ENCODE measurements at regions not wholly inside any gene's neighbourhood (a gene's known extent, or its start where the extent isn't known, plus 50 kb on each side); places are given as distances from the start of the nearest gene placed in this dataset.
"Not testable (repeated sequence)": the region's sequence is repeated elsewhere in the genome, so short reads cannot be mapped to it uniquely, and the experiment has no call there.

- intact Hi-C loops (cut with DNase I): no loop called here
- no peak for ATAC-seq
- no peak for DNase-seq
These were observed 160.9 kb upstream of the NEBL start for GRCh38 chr10:21057989-21058388.

- ATAC-seq (no peak), DNase-seq (no peak)
- intact Hi-C loops (cut with DNase I): no loop called here
These were observed 160.3 kb upstream of the NEBL start for GRCh38 chr10:21057436-21057835.

GRCh38 chr10:21056461-21056860 lies 159.3 kb upstream of the NEBL start:
- intact Hi-C loops (cut with DNase I): no loop called here

DNA sequence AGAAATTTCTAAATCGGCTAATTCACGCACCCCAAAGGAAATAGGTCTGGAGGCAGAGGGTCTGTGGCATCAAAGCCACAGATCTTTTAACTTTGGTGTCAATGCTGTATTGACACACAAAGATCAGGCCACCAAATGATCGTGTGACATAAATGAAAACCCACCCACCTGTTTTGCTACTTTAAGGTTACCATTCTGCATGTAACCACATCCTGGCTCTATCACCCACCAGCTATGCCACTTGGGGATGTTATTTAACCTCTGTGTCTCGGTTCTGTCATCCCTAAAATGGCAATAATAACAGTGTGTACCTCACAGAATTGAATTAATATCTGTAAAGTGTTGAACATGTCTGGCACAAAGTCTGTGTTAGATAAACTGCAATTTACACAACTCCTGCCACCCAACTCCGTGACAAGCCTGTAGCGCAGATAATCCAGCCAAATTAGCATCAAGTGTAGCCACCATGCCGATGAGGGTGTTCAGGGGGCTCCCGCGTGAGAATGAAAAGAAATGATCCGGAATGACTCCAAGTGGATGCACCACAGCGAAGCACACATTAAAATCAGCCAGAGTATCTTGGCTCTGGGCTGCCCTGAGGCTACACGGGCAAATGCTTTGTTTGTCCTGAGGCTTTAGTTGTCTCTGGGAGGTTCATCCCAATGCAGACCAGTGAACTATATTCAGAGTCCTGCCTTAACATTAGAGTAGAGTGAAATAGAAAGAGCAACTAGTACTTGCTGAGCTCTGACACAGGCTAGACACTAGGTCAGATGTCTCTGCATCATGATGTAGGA lies 158.4 kb upstream of the NEBL start:
- intact Hi-C loops (cut with DNase I): no loop called here
- ATAC-seq: no peak
- no peak for DNase-seq

More at GRCh38 chr10:21056461-21056860, 159.3 kb upstream of the NEBL start:
- ATAC-seq (no peak), DNase-seq (no peak)

DNA sequence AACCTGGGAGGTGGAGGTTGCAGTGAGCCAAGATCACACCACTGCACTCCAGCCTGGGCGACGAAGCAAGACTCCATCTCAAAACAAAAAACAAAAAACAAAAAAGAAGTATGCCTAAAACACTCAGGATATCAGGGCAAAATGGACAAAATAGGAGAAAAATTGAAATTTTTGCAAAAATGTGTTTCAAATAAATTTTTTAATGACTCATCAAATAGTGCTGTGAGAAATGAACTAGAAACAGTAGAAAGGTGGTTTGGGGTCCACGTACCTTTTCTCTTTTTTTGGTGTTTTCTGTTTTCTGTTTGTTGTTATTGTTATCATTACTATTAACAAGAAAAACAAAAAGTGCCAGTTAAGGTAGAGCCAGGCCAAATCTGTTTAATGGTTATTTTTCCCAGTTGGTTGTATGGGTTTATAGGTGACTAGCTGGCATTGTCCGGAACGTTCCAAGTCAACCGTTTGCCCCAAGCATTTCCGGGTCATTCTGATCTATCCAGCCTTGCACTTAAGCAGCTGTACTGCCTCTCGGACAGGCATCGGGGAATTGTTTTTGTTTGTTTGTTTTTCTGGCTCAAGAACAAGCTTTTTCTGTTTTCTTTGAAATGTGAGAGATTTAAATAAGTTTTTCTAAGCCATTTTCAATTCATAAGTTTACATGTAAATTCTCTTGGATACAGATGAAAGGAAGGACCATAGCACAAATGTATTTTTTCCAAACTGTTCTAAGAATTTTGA lies 157.0 kb upstream of the NEBL start:
- DNase-seq (no peak), ATAC-seq (no peak)
- intact Hi-C loops (cut with DNase I): no loop called here

GRCh38 chr10:21052709-21053104 lies 155.6 kb upstream of the NEBL start:
- intact Hi-C loops (cut with DNase I): no loop called here
- no peak for ATAC-seq
- DNase-seq: no peak

GRCh38 chr10:21052072-21052708 lies 155.1 kb upstream of the NEBL start:
- intact Hi-C loops (cut with DNase I): no loop called here

DNA sequence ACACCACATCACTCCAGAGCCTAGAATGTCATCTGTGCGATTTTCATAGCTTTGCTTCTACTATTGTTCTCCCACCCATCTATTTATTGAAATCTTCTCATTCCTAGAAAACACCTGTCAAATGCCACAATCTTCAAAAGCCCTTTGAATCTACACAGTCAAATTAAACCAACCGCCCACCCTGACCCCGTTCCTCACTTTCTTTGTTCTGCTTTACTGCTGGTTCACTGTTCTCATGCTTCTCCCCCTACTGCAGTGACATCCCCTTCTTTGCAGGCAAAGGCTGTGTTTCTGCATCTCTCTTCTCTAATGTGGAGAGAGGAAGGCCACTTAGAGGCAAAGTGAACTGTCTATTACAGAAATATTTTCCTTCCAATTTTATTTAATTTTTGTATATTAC lies 152.4 kb upstream of the NEBL start:
- no peak for DNase-seq
- no peak for ATAC-seq
- intact Hi-C loops (cut with DNase I): no loop called here

More at GRCh38 chr10:21052072-21052708, 155.1 kb upstream of the NEBL start:
- ATAC-seq (no peak), DNase-seq (no peak)

DNA sequence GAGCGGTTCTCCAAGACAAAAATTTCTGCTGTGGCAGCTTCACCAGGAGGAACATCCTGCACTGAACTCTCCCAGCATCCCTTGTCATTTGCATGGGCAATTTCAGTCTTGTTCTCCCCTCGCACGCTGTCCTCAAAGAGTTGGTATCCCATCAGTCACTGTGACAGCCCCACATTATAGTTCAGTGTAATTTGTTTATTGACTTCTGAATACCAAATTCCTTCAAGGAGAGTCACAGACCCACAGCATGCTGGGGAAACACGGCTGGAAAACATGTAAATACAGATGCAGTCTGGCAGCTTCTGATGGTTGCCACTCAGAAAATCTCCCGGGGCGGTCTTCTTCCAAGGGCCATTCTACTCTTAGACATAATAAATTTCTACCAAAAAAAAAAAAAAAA lies 151.0 kb upstream of the NEBL start:
- intact Hi-C loops (cut with DNase I): no loop called here
- no peak for DNase-seq
- ATAC-seq: no peak

- DNase-seq: no peak
- ATAC-seq: no peak
- intact Hi-C loops (cut with DNase I): no loop called here
These were observed 150.4 kb upstream of the NEBL start for GRCh38 chr10:21047511-21047910.

DNA sequence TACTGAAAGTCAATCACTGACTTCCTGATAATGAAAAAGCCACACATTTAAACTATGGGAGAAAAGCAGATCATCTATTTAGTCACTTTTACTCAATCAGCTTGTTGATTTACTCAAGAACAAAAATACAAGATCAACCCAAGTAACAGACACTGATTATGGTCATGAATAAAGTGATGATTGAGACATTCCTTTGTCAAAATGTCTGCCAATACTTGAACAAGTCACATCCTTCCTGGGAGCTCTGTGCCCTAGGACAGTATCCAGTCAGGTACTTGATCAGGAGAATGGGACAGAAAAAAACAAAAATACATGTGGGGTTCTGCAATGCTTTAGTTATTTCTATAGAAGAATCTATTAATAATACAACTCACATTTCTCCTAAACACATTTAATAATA lies 150.0 kb upstream of the NEBL start:
- no peak for DNase-seq
- no peak for ATAC-seq
- intact Hi-C loops (cut with DNase I): no loop called here

GRCh38 chr10:21043044-21043443 lies 145.9 kb upstream of the NEBL start:
- intact Hi-C loops (cut with DNase I): no loop called here
- DNase-seq: no peak
- no peak for ATAC-seq

DNA sequence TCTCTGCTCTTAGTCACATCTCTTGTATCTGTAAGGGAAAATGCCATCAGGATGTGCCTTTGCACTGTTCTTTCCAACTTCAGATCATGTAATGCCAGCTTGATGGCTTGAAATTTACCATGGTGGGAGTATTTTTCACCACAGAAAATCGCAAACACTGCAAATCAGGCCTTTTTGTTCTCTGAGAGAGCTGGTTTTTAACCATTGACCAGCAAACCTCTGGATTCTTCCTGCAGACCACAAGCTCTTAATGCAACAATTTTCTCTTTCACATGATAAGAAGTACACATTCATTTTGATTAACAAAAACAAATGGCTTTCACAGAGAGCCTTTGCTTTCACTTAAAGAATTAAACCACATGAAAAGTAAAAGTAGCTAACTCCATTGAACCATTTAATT lies 145.4 kb upstream of the NEBL start:
- DNase-seq (no peak), ATAC-seq (no peak)
- intact Hi-C loops (cut with DNase I): no loop called here

DNA sequence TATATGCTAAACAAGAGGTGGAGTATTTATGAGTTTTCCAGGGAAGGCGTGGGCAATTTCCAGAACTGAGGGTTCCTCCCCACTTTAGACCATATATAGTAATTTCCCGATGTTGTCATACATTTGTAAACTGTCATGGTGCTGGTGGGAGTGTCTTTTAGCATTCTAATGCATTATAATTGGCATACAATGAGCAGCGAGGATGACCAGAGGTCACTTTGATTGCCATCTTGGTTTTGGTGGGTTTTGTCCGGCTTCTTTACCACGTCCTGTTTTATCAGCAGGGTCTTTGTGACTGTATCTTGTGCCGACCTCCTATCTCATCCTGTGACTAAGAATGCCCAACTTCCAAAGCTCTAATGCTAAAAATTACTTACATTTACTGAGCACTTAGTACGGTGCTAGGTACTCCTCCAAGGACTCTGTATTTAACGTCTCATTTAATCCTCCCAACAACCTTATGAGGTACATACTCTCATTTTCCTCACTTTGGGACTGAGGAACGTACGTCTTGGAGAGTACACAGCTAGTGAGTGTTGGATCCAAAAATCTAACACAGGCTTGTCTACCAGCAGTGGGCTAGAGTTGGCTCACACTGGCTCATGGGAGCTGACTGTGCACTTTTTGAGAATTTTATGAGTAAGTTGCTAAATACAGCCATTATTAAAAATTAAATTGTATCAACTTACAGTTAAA lies 144.8 kb upstream of the NEBL start:
- DNase-seq: no peak
- peak in 1 of 2 donors; percentile 38 for ATAC-seq
- intact Hi-C loops (cut with DNase I): no loop called here

GRCh38 chr10:21039721-21040120 lies 142.6 kb upstream of the NEBL start:
- ATAC-seq (no peak), DNase-seq (no peak)
- intact Hi-C loops (cut with DNase I): no loop called here

GRCh38 chr10:21036757-21037156 lies 139.6 kb upstream of the NEBL start:
- no peak for ATAC-seq
- DNase-seq: no peak
- intact Hi-C loops (cut with DNase I): no loop called here

DNA sequence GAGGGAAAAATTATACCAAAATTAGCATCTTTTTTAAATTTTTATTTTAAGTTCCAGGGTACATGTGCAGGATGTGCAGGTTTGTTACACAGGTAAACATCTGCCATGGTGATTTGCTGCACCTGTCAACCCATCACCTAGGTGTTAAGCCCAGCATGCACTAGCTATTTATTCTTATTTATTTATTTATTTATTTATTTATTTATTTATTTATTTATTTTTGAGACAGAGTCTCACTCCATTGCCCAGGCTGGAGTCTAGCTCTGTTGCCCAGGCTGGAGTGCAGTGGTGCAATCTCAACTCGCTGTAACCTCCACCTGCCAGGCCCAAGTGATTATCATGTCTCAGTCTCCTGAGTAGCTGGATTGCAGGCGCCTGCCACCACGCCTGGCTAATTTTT lies 137.7 kb upstream of the NEBL start:
- ATAC-seq; DNase-seq; intact Hi-C loops (cut with DNase I): not testable (repeated sequence)

DNA sequence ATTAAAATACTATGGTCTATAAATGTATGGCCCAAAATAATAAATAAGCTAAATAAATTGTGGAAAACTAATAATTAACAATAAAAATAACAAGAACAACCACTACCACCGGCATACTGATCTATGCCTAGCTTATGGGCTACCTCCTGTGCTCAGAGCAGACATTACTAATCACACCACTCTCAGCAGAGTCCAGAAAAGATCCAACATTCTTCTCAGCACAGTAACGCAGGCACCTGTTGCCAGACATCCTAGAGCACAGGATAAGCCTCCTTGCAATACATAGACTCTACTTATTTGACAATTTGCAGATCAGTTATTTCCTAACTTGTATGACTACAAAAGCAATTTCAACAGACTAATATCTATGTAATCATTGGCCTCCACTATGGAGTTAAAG lies 137.1 kb upstream of the NEBL start:
- intact Hi-C loops (cut with DNase I): no loop called here
- ATAC-seq (no peak), DNase-seq (no peak)

- ATAC-seq (no peak), DNase-seq (no peak)
- intact Hi-C loops (cut with DNase I): no loop called here
These were observed 135.6 kb upstream of the NEBL start for GRCh38 chr10:21032587-21033319.

Measured in left cardiac atrium (tissue), 4 donors.